ENCODE measurements at regions not wholly inside any gene's neighbourhood (a gene's known extent, or its start where the extent isn't known, plus 50 kb on each side); places are given as distances from the start of the nearest gene placed in this dataset.

DNA sequence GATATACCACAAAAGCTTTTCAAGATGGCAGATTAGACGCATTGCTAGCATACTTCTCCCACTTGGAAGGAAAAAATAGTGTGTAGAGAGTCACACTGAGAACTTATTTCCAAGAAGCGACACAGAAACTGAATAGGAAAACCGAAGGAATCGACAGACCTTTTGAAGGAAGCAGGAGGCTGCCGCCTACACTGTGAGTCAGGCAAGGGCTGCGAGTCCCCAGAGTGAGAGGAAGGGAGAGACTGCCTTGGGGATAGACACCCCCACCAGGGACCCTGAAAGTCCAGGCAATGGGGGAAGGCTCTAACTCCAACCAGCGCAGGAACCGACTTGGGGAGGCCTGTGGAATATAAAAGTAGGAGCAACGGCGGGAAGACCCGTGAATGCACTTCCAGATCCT lies 53.7 kb upstream of the SIRPG start:
- no peak for DNase-seq (ENCODE audit: low spot score)
- H4K20me1 ChIP-seq (ENCODE audit: insufficient read depth, low read length) = no peaks in the 10 kb centered on the region
- H3K9me2 ChIP-seq (ENCODE audit: insufficient read depth, low read length) = no peaks in the 10 kb centered on the region
- H3K9me3 ChIP-seq (ENCODE audit: low read length) = no peaks in the 10 kb centered on the region
- no peak overlapping the region for H2AFZ ChIP-seq (ENCODE audit: low read length)
- POLR2A ChIA-PET = no interaction called here
- H3K79me2 ChIP-seq (ENCODE audit: insufficient read depth, low read depth, low read length) = no peaks in the 10 kb centered on the region
- no peak overlapping the region for H3K4me2 ChIP-seq (ENCODE audit: low read length)
- no peak for TF ChIP-seq EZH2phosphoT487 (IDR thresholded peaks at IDR 0.05; ENCODE audit: borderline replicate concordance, low read depth, low read length)
- TF ChIP-seq, protein P1, sequence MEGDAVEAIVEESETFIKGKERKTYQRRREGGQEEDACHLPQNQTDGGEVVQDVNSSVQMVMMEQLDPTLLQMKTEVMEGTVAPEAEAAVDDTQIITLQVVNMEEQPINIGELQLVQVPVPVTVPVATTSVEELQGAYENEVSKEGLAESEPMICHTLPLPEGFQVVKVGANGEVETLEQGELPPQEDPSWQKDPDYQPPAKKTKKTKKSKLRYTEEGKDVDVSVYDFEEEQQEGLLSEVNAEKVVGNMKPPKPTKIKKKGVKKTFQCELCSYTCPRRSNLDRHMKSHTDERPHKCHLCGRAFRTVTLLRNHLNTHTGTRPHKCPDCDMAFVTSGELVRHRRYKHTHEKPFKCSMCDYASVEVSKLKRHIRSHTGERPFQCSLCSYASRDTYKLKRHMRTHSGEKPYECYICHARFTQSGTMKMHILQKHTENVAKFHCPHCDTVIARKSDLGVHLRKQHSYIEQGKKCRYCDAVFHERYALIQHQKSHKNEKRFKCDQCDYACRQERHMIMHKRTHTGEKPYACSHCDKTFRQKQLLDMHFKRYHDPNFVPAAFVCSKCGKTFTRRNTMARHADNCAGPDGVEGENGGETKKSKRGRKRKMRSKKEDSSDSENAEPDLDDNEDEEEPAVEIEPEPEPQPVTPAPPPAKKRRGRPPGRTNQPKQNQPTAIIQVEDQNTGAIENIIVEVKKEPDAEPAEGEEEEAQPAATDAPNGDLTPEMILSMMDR (conservative IDR thresholded peaks at IDR 0.05; ENCODE audit: low read length) = no peak
- H3K36me3 ChIP-seq (ENCODE audit: insufficient read depth, low read length) = no peaks in the 10 kb centered on the region
- BruUV-seq (replicated peaks) = no TSS peak
- CTCF ChIA-PET (ENCODE audit: unreplicated experiment) = no interaction called here
- no peak overlapping the region for H3K4me3 ChIP-seq (ENCODE audit: low read depth, low read length, poor library complexity, severe bottlenecking)
- H3K27ac ChIP-seq (ENCODE audit: low read depth, low read length, poor library complexity, severe bottlenecking) = no peak overlapping the region
- intact Hi-C loops (cut with micrococcal nuclease; ENCODE audit: unreplicated experiment) = no loop called here
- no peaks in the 10 kb centered on the region for H3K4me1 ChIP-seq (ENCODE audit: insufficient read depth, low read length, poor library complexity, severe bottlenecking)

DNA sequence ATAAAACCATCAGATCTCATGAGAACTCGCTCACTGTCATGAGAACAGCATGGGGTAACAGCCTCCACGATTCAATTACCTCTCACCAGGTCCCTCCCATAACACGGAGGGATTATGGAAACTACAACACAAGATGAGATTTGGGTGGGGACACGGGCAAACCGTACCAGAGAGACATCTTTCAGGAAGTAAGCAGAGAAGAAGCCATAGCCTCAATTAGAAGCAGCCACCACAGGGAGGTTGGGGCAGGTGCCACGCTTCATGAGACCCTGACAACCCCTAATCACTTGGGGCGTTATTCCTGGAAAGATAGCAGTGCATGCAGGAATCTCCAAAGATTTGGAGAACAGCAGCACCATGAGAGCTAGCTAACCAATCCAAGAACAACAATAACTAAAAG lies 52.9 kb upstream of the SIRPG start:
- Histone ChIP-seq H3K4me2 (ENCODE audit: low read length) (no peak overlapping the region), H3K4me1 (ENCODE audit: insufficient read depth, low read length, poor library complexity, severe bottlenecking) (no peaks in the 10 kb centered on the region), H3K79me2 (ENCODE audit: insufficient read depth, low read depth, low read length) (no peaks in the 10 kb centered on the region), H3K9me3 (ENCODE audit: low read length) (no peaks in the 10 kb centered on the region), H2AFZ (ENCODE audit: low read length) (no peak overlapping the region), H3K27ac (ENCODE audit: low read depth, low read length, poor library complexity, severe bottlenecking) (no peak overlapping the region), H3K9me2 (ENCODE audit: insufficient read depth, low read length) (no peaks in the 10 kb centered on the region), H3K4me3 (ENCODE audit: low read depth, low read length, poor library complexity, severe bottlenecking) (no peak overlapping the region), H4K20me1 (ENCODE audit: insufficient read depth, low read length) (no peaks in the 10 kb centered on the region), H3K36me3 (ENCODE audit: insufficient read depth, low read length) (no peaks in the 10 kb centered on the region)
- TF ChIP-seq, protein P1 (conservative IDR thresholded peaks at IDR 0.05; ENCODE audit: low read length) = no peak
- no peak for TF ChIP-seq EZH2phosphoT487 (IDR thresholded peaks at IDR 0.05; ENCODE audit: borderline replicate concordance, low read depth, low read length)
- BruUV-seq (replicated peaks) = no TSS peak
- ChIA-PET POLR2A (no interaction called here), CTCF (ENCODE audit: unreplicated experiment) (no interaction called here)
- DNase-seq (ENCODE audit: low spot score) = no peak
- intact Hi-C loops (cut with micrococcal nuclease; ENCODE audit: unreplicated experiment) = no loop called here

DNA sequence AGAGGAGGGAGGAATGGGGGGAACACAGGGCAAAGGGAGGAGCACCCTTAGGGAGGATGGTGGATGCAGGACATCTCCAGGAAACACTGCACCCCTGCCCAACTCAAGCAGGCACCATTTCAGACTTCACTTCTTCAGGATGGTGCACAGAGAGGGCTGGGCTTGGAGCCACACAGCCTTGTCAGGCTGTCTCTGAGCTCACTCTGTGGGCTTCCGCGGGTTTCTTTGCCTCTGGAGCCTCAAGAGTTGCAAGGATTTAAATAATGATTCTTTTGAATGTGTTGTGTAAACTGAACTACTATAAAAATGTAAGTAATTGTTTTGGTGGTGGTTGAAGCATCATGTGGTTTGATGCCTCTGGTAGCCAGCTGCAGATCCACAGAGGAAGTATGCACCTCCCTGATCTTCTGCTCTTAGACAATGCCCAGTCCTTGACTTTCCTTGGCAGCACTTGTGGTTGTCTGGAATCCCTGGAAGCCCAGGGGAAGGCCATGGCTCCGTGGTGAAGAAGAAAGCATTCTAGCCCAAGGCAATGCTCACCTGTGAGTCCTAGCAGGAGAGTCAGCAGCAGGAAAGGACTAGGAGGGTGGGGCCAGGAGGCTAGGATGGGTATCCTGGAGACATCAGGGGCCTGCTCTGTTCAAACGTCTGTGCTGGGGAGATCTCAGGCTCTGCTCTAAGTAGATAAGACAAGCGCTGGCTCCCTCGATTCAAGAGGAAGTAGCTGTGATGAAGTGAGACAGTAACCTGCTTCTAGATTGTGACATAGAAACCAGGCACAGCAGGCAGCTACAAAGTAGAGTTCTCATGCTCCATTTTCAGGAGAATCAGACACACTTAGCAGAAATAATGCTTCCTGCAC lies 50.2 kb upstream of the SIRPG start:
- Histone ChIP-seq H3K9me3 (ENCODE audit: low read length) (no peaks in the 10 kb centered on the region), H3K36me3 (ENCODE audit: insufficient read depth, low read length) (no peaks in the 10 kb centered on the region), H3K4me3 (ENCODE audit: low read depth, low read length, poor library complexity, severe bottlenecking) (no peak overlapping the region), H3K79me2 (ENCODE audit: insufficient read depth, low read depth, low read length) (no peaks in the 10 kb centered on the region), H3K4me1 (ENCODE audit: insufficient read depth, low read length, poor library complexity, severe bottlenecking) (no peaks in the 10 kb centered on the region), H3K9me2 (ENCODE audit: insufficient read depth, low read length) (peaks cover 5% of the 10 kb centered on the region; the same call in 1 of the 2 replicates), H4K20me1 (ENCODE audit: insufficient read depth, low read length) (no peaks in the 10 kb centered on the region), H3K27ac (ENCODE audit: low read depth, low read length, poor library complexity, severe bottlenecking) (no peak overlapping the region), H3K4me2 (ENCODE audit: low read length) (no peak overlapping the region), H2AFZ (ENCODE audit: low read length) (no peak overlapping the region)
- no peak for DNase-seq (ENCODE audit: low spot score)
- no TSS peak for BruUV-seq (replicated peaks)
- TF ChIP-seq EZH2phosphoT487 (IDR thresholded peaks at IDR 0.05; ENCODE audit: borderline replicate concordance, low read depth, low read length) = no peak
- TF ChIP-seq, protein P1 (conservative IDR thresholded peaks at IDR 0.05; ENCODE audit: low read length) = no peak
- ChIA-PET CTCF (ENCODE audit: unreplicated experiment) (no interaction called here), POLR2A (no interaction called here)
- intact Hi-C loops (cut with micrococcal nuclease; ENCODE audit: unreplicated experiment) = no loop called here
